ENCODE measurements at regions not wholly inside any gene's neighbourhood (a gene's known extent, or its start where the extent isn't known, plus 50 kb on each side); places are given as distances from the start of the nearest gene placed in this dataset.

DNA sequence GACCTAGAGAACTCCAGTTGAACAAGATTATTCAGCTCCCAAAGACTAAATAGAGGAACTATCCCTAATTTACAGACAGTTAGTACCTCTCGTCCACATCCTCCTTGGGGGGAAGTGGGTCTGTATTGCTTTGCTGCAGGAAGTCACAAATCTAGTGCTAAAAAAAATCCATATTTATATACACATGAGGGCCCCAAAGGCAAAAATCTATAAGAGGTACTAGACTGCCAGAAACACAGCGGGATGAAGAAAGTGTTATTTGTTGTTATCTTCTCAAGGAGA is 190.1 kb downstream of the TTC8 start:
- no peak for DNase-seq

DNA sequence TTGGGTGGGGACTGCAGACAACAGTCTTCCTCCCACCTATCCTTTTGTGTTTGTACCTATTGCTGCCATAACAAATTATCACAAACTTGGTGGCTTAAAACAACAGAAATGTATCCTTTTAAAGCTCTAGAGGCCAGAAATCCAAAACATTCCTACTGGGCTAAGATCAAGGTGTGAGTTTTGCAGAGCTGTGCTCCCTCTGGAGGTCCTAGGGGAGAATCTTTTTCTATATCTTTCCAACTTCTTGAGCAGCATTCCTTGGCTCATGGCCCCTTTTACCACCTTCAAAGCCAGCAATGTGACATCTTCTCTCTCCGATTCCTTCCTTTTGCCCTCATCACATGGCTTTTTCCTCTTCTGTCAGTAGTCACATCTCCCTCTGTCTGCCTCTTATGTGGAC is 190.6 kb downstream of the TTC8 start:
- no peak for DNase-seq

DNA sequence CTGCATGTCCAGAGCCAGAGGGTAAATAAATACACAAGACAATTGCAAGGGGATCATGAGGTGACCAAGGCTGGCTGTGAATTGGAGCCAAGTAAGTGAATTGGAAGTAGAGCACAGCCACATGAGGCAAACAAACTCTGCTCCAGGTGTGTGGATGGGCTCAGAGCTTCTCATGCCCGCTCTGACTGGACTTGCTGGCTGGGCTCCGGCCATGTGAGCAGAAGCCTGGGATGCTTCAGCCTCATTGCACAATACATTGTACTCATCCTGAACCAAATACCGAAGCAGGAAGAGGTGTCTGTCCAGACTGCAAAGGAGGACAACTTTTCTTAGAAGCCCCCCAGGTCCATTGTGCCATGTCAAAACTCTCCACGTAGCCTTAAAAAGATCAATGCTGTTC is 193.0 kb downstream of the TTC8 start:
- no peak for DNase-seq

DNA sequence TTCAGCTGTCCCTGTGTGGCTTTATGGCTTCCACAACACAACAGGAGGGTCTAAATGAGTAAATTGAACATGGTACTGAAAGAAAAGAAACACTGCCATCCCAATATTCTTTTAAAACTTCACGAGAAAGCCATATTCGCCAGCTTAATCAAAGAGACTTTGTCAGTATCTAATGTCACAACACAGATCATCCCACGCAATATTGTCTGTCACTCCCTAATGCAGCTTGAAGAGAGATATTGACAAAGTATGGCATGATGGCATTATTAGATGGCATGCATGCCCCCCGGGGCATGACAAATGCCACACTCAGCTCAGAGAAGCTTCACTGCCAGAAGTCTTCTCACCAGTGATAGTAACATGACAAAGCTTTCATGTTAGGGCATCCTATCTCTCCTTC is 197.8 kb downstream of the TTC8 start:
- DNase-seq, result peak in 1 of 56 donors; percentile 5

DNA sequence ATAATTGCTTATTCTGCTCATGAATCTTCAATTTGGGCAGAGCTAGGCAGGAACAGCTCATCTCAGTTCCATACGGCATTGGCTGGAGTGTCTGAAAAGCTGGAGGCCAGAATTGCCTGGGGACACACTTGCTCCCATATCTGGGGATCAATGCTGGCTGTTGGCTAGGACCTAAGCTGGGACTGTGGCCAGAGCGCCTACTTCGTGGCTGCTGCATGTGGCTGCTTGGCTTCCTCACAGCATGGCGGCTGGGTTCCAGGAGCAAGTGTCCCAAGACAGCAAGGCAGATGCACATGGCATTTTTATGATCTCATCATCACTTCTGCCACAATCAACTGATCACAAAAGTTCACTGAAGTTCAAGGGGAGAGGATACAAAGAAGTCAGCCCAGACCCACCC is 200.2 kb downstream of the TTC8 start:
- DNase-seq, result no peak

DNA sequence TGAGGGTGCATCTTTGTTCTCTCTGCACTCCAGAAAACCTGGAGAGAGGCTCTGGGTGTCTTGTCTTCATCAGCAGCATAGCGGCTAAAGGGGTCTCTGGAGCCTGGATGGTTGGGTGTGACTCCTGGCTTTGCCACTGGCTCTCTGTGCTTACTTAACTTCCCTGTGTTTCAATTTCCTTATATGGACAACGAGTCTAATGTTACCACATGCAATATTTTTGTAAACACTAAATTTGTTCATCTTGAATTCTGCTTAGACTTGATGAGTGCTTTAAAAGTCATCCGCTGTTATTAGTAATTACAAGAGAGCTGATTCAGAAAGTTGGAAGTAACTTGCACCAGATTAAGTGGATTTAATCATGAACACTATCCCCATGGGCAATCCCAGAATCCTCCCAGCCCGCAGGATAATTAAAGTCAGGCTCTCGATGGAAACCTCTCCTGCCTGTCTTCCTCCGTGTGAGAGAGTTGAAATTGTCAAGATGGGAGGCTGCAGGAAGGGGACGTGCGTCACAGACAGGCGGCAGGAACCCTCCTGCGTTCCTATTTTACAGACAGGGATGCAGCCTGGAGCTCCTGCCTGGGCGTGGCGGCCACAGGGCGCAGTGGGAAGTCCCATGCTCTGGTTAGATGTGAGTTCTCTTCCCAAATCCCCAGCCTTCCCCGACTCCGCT is 201.2 kb downstream of the TTC8 start:
- no peak for DNase-seq

DNA sequence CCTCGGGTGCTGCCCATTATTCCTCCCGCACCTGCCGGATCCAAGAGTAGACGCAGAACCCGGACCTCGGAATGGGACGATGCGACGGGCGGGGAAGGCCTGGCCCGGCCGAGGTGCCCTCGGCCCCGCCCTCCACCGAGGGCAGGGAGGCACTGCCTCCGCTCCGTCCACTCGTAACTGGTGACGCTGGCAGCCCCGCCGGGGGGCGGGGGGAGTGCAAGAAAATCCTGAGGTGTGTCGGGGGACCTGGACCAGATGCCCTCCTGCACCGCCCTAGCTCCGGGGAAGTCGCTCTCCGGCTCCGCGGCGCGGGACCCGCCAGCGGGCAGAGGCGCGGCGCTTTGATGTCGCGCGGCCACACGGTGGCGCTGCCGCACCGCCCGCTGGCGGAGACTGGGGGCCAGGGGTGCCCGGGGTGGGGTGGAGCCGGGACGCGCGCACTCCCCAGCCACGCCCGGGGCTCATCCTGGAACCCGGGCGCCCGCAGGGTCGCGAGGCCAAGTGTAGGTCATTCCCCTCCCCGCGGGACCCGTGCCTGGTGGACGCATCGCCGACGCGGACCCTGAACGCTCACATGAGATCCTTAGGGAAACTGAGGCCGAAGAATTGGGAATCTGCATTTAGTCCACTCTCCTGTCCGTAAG is 202.8 kb downstream of the TTC8 start:
- DNase-seq, result peak in 41 of 56 donors; percentile 4 to 67 (median 22)

DNA sequence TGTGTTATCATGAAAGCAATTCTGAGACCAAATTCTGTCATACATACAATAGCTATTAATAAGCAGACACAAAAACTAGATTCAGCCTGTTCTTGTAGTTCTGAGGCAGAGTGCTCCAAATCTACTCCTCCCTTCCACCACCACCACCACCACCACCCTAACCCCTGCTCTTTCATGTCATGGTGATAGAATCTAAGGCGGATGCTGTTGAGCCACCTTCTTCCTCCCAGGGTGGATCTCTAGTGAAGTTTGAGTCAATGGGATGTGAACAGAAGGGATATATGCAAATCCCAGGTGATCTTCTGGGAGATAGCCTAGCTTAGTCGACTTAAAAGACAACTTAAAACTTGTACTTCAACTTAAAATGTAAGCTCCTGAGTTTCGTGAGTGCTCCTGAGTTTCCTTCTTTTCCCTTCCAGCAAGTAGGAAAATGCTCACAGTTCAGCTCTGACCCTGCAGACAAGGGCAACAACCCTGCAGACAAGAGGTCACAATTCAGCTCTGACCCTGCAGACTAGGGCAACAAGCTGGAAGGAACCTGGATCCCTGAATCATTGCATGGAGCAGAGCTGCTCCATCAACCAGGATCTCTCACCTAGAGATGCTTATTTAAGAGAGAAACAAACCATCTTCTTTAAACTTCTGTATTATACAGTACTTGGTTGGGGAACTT is 204.1 kb downstream of the TTC8 start:
- DNase-seq, result no peak

DNA sequence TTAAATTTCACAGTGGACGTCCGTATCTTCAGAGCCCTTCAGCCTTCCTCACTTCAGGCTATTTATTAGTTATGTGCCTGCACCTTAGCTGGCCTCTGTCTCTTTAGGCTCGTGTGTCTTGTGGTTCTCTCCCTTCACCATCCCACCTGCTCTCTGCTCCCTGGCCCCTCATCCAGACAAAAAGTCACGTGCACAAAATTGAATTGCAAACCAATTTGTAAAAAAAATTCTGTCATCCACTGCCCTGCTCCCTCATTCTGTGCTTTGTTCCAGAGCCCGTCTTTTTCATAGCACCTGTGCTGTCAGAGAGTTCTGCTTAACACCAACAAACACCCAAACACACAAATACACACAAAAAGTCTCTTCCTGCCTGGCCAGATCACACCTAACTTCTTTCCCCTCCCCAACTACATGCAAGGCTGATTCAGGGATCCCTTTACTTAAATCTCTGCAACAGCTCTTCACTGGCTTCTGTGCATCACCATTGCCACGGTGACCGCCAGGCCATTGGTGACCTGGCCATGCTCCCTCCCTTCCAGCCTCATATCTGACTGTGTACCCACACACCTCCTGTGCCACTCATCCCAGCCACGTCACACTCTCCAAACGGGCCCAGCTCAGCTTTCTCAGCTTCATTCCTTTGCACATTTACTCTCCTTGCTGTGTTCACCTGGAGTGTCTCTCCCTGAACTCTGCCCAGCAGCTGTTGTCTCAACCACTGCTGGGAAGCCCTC is 205.7 kb downstream of the TTC8 start:
- no peak for DNase-seq

DNA sequence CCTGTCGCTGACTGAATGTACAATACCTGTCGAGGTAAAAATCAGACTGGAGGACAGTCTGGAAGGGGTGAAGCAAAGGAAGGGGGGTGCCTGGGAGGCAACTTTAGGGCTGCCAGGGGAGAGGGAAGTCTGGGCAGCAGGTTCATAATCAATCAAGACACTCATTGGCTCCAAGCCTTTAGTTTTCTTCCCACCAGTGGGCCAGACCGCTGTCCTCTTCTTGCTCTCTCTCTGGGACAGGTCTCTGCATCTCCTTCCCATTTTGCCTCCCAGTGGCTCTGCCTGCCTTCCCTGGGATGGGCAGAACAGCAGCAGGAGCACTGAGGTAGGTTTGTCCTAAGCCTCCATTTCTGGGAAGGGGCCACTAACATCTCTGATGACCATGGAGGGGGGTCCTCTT is 206.5 kb downstream of the TTC8 start:
- no peak for DNase-seq

DNA sequence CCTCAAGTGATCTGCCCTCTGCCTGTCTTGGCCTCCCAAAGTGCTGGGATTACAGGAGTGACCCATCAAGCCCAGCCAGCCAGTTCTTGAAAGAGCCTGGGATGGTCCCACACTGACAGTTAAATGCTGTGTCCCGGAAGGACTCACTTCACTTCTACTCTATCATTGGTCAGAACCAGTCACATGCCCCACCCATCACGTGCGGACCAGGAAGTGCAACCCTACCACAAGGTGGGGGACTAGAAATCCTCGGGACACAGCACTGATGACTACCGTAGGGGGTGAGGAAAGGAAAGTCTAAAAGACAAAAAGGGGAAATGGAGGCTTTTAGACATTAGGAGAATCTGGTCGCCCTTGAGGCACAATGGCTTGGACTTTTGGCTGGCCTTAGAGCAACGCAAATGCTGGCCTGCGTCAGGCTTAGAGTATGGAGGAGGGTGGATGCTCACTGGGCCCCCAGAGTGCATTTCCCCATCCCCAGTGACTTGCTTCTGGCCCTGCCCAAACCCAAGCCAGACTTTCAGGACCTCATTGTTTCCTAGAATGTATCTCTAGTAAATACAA is 207.7 kb downstream of the TTC8 start:
- DNase-seq, result no peak

DNA sequence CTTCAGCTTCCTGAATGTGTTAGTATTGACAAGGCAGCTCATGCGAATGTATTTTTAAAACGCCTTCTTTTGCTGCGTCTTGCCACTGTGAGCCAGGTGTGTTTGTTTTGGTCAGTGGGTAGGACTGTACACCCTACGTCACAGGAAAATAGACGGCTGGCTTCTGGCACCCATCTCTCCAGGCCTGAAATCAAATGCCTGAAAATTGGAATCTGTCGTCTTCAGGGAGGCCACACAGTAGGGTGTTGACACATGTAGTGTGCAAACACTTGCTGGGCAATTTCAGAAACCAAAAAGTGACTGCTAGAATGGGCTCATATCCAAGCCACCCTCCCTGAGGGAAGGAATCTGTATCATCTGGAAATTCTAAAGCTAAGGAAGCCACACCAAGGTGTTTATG is 209.3 kb downstream of the TTC8 start:
- DNase-seq, result no peak

DNA sequence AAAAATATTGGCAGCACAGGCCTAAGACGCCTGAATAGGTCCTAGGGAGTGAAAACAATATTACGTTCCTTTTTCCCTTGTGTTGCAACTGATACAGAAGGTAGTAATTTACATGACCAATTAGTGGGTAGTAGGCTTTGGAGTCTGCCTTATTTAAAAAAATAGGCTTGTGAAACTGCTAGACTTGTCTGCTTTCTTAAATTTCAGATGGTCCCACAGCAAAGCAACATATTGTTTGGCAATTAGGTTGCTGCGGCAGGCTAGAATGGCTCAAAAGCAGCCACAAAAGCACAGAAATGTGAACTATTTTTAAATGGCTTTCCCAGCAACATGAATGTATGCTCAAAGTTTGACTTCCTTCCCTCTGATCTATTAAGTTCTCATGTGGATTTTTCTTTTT is 211.9 kb downstream of the TTC8 start:
- no peak for DNase-seq

DNA sequence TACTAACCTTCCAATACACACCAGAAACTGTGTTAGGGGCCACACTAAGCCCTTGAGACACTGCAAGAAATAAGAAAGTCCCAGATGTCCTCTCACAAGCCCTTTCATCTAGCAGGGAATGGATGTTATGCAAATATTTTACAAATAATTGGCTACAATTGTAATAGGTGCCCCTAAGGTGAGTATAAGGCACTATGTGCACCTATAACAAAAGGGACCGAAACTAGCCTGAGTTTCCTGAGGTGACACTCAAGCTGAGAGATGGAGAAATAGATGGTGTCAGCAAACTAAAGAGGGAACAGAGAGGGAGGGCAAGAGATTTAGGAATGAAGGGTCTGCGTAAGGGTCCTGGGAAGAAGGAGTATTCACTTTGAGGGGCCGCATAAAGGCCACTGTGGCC is 212.6 kb downstream of the TTC8 start:
- DNase-seq, result no peak

DNA sequence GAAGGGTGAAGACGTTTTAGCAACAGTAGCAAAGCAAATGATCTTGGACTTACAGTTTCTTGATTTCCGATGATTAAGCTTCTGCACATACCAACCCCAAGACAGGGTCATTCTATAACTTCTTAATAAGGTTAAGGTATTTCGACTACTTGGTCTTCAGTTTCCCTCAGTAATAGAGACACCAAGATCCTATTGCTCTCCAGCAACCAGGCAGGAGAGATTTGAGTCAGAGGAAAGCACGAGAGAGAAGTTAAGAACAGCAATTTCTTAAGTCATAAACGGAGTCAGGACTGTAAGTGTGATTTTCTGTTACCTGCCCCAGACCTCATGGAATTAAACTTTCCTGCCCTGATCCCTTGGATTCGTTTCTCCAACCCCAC is 215.6 kb downstream of the TTC8 start:
- DNase-seq, result no peak

DNA sequence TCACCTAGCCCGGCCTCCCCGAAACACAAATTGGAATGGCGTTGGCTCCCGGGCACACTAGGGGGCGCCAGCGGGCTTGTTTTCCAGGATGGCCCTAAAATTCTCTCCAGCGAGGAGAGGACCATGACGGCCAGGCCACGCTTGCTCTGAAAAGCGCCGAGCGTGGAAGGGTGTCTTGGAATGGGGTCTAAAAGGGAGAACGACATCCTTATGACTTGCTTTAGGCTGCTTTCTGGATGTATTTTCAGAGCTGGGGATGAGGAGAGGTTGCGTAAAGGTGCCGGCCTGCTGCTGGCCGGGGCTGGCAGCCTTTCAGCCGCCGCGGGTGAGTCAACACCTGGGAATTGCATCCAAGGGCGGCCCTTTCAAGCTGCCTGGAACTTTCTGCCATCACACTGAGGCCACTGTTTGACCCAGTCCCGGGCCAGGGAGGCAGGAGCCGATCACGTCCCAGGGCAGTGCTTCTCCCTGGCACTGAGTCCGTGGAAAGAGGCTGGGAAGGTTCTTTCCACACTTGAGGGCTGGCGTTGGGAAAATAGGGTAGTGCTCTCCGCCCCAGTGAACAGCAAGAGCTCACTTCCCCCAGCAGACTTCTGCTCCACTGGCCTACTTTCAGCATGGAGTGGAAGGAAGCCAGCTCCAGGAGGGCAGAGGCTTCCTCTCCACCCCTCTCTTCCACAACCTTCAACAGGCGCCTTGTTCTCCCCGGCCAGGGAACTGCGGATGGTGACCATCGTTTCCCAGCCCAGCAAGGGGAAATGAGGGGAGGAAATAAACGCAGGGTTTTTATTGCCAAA is 216.2 kb downstream of the TTC8 start:
- DNase-seq, result peak; percentile 14 to 92 (median 76)

DNA sequence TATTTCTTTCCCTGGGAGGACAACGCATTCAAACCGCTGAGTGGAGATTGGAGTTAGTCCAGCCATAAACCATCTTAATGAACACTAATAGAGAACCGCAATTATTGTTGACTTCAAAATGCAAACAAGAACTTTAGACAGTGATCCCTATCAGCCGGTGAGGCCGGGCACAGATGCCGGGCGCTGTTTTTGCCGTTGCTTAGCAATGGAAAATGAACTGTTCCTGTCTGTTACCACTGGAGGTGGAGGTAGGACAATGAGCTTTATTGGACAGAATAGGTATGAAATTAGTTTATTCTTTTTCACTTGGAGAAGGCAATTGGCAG is 216.8 kb downstream of the TTC8 start:
- DNase-seq, result peak in 2 of 56 donors; percentile 26 to 33

DNA sequence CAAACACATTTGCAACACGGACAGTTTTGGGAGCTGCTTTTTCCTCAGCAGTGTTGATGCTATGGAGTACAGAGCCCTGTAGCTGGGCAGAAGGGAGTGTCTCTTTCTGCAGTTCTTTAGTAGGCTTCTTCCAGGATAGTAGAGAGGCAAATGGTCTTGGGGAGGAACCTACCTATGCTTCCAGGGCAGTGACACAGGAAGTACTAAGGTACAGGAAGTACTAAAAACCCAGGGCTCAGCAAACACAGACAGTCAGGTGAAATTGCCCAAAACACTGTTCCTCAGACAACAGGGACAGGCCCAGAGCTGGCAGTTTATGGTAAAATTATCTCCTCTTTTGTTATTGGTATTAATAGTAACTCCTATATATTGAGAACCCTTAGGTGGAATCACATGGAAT is 217.6 kb downstream of the TTC8 start:
- DNase-seq, result no peak

DNA sequence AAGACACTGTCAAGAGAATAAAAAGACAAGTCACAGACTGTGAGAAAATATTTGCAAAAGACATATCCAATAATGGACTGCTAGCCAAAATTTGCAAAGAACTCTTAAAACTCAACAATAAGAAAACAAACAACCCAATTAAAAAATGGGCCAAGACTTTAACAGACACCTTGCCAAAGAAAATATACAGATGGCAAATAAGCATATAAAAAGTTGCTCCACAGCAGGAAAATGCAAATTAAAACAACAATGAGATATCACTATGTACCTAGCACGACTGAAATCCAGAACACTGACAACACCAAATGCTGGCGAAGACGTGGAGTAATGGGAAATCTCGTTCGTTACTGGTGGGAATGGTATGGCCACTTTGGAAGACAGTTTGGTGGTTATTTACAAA is 228.9 kb downstream of the TTC8 start:
- no peak for DNase-seq

DNA sequence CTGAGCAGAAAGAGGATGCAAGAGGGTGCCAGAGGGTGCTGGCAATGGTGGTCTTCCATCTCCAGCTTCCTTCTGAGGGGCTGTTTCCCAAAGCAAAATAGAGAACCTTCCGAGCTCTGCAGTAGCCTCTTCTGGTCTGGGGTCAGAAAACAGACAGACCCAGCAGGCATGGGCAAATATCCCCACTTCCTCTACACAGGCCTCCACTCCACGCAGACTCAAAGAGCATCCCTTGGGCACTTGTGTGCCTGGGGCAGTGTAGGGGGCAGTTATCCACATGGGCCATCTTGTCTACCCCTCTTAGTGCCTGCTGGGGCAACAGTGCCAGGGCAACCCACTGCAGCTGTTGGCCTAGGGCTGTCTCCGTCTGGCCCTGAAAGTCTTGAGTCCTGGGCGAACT is 231.9 kb downstream of the TTC8 start:
- DNase-seq, result no peak

DNA sequence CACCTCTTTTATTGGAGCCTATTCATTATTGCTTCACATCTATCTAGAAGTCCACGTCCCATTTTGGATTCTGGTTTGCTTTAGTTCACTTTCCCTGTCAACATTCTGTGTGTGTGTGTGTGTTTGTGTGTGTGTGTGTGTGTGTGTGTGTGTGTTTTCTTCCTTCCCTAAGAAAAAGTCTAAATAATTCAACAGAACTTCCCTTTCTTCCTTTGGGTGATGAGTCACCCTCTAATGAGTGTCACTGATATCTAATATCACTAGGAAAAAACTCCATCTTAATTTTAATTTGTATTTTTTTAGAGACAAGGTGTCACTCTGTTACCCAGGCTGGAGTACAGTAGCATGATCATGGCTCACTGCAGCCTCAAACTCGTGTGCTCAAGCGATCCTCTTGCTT is 234.2 kb downstream of the TTC8 start:
- no peak for DNase-seq

DNA sequence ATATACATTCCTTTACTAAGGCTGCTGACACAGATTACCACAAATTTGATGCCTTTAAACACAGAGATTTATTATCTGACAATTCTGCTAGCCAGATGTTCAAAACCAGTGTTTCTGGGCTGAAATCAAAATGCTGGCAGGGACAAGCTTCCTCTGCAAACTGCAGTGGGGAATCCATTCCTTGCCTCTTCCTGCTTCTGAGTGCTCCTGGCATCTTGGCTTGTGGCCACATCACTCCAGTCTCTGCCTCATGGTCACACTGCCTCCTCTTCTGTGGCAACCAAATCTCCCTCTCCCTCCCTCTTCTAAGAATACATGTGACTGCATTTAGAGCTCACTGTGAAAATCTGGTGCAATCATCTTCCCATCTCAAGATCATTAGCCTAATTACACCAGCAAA is 235.7 kb downstream of the TTC8 start:
- no peak for DNase-seq

Data from nucleus accumbens (tissue), 56 donors.